Neural cell (in vitro differentiated cells): ENCODE measurements at regions not wholly inside any gene's neighbourhood (a gene's known extent, or its start where the extent isn't known, plus 50 kb on each side); places are given as distances from the start of the nearest gene placed in this dataset.
A peak's percentile ranks its signal among the peaks of the same experiment; 100 is the strongest.

Experiments used
- H2AFZ ChIP-seq: fragments of 200-600, 300-800 bp; sonication (generic), shearing (Covaris generic); 2 replicates; pipeline ENCODE4 v1.6.0; 2014; ENCODE audit warnings: low read depth, mild to moderate bottlenecking, antibody characterized with exemption, low read length, moderate library complexity
- H3F3A ChIP-seq: fragments of 200-600 bp; shearing (Covaris generic); 2 replicates; pipeline ENCODE4 v1.6.1; 2016; ENCODE audit warnings: mild to moderate bottlenecking, moderate library complexity, mixed read lengths, antibody characterized with exemption, low read length; ENCODE audit not compliant: insufficient read depth, poor library complexity, severe bottlenecking
- H3K27ac ChIP-seq: fragments of 200-600, 300-800 bp; sonication (generic), shearing (Covaris generic); 2 replicates; pipeline ENCODE4 v1.5.1; 2014; ENCODE audit warnings: mild to moderate bottlenecking, low read length, moderate library complexity
- H3K27me3 ChIP-seq: fragments of 300-800, 200-600 bp; sonication (generic), shearing (Covaris generic); 2 replicates; pipeline ENCODE4 v1.6.0; 2014; ENCODE audit warnings: mild to moderate bottlenecking, low read depth, low read length, moderate library complexity; ENCODE audit not compliant: insufficient read depth
- H3K36me3 ChIP-seq: fragments of 300-800, 200-600 bp; sonication (generic), shearing (Covaris generic); 2 replicates; pipeline ENCODE4 v1.5.1; 2014; ENCODE audit warnings: mild to moderate bottlenecking, antibody characterized with exemption, low read length, moderate library complexity; ENCODE audit not compliant: insufficient read depth
- H3K4me2 ChIP-seq: fragments of 300-800, 200-600 bp; sonication (generic), shearing (Covaris generic); 2 replicates; pipeline ENCODE4 v1.6.0; 2014; ENCODE audit warnings: mild to moderate bottlenecking, low read length
- H3K4me3 ChIP-seq: fragments of 300-800, 200-600 bp; sonication (generic), shearing (Covaris generic); 2 replicates; pipeline ENCODE4 v1.5.1; 2014; ENCODE audit warnings: mild to moderate bottlenecking, low read length, moderate library complexity
- H3K79me2 ChIP-seq: fragments of 200-600 bp; shearing (Covaris generic); replicated peaks from 2 replicates; pipeline ENCODE4 v1.6.0; 2014; ENCODE audit warnings: mild to moderate bottlenecking, low read length, moderate library complexity; ENCODE audit not compliant: insufficient read depth
- H3K9ac ChIP-seq: fragments of 300-800, 200-600 bp; sonication (generic), shearing (Covaris generic); 2 replicates; pipeline ENCODE4 v1.6.1; 2016; ENCODE audit warnings: mild to moderate bottlenecking, low read length, mixed read lengths
- H3K9me2 ChIP-seq: fragments of 200-600 bp; shearing (Covaris generic); 2 replicates; pipeline ENCODE4 v1.6.1; 2016; ENCODE audit warnings: mild to moderate bottlenecking, low read length, mixed read lengths; ENCODE audit not compliant: insufficient read depth
- H3K9me3 ChIP-seq: fragments of 200-600, 300-800 bp; sonication (generic), shearing (Covaris generic); 2 replicates; pipeline ENCODE4 v1.6.1; 2016; ENCODE audit warnings: mild to moderate bottlenecking, mixed run types, low read length, moderate library complexity, mixed read lengths
- H4K20me1 ChIP-seq: fragments of 200-600 bp; shearing (Covaris generic); 2 replicates; pipeline ENCODE4 v1.6.1; 2016; ENCODE audit warnings: mild to moderate bottlenecking, mixed run types; ENCODE audit not compliant: insufficient read depth
- EP300 ChIP-seq: fragments of 450-650 bp; conservative IDR thresholded peaks from 2 replicates; pipeline ENCODE4 v1.6.1; 2014; ENCODE audit warnings: antibody characterized with exemption, mild to moderate bottlenecking, moderate library complexity; ENCODE audit not compliant: poor library complexity, severe bottlenecking
- EZH2 ChIP-seq: fragments of 200-600, 300-800 bp; shearing (Covaris generic), sonication (generic); IDR thresholded peaks from 2 replicates; pipeline ENCODE4 v1.6.1; 2014; ENCODE audit warnings: antibody characterized with exemption, low read length, borderline replicate concordance, mild to moderate bottlenecking; ENCODE audit not compliant: insufficient read depth, poor library complexity, severe bottlenecking
- MXI1 ChIP-seq: fragments of 450-650 bp; conservative IDR thresholded peaks from 2 replicates; pipeline ENCODE4 v1.6.1; 2014; ENCODE audit warnings: antibody characterized with exemption, mild to moderate bottlenecking; ENCODE audit not compliant: poor library complexity, severe bottlenecking
- POLR2AphosphoS5 ChIP-seq: IDR thresholded peaks from 2 replicates; pipeline ENCODE4 v1.6.1; 2012
- RAD21 ChIP-seq: fragments of 450-650 bp; conservative IDR thresholded peaks from 2 replicates; pipeline ENCODE4 v1.6.1; 2014; ENCODE audit warnings: antibody characterized with exemption, mild to moderate bottlenecking, moderate library complexity
- SMC3 ChIP-seq: fragments of 450-650 bp; conservative IDR thresholded peaks from 2 replicates; pipeline ENCODE4 v1.6.1; 2014; ENCODE audit warnings: antibody characterized with exemption, mild to moderate bottlenecking, moderate library complexity; ENCODE audit not compliant: poor library complexity
- TAF1 ChIP-seq: IDR thresholded peaks from 2 replicates; pipeline ENCODE4 v1.6.1; 2012; ENCODE audit warnings: low read depth
- TF ChIP-seq, protein P1 (sequence below): IDR thresholded peaks from 2 replicates; pipeline ENCODE4 v1.6.1; 2012; ENCODE audit warnings: borderline replicate concordance
- TF ChIP-seq, protein P2 (sequence below): fragments of 450-650 bp; IDR thresholded peaks from 2 replicates; pipeline ENCODE4 v1.5.1; 2014; ENCODE audit warnings: antibody characterized with exemption, mild to moderate bottlenecking, moderate library complexity; ENCODE audit not compliant: poor library complexity, severe bottlenecking

- no peak overlapping the region for H3K9ac ChIP-seq
- no peaks in the 10 kb centered on the region for H3K9me3 ChIP-seq
- H2AFZ ChIP-seq = no peak overlapping the region
- no peaks in the 10 kb centered on the region for H3K9me2 ChIP-seq
- TF ChIP-seq EP300 (no peak), MXI1 (no peak), TAF1 (no peak), POLR2AphosphoS5 (no peak), EZH2 (no peak), RAD21 (peak; percentile 15), SMC3 (peak; percentile 15)
- TF ChIP-seq, protein P1, sequence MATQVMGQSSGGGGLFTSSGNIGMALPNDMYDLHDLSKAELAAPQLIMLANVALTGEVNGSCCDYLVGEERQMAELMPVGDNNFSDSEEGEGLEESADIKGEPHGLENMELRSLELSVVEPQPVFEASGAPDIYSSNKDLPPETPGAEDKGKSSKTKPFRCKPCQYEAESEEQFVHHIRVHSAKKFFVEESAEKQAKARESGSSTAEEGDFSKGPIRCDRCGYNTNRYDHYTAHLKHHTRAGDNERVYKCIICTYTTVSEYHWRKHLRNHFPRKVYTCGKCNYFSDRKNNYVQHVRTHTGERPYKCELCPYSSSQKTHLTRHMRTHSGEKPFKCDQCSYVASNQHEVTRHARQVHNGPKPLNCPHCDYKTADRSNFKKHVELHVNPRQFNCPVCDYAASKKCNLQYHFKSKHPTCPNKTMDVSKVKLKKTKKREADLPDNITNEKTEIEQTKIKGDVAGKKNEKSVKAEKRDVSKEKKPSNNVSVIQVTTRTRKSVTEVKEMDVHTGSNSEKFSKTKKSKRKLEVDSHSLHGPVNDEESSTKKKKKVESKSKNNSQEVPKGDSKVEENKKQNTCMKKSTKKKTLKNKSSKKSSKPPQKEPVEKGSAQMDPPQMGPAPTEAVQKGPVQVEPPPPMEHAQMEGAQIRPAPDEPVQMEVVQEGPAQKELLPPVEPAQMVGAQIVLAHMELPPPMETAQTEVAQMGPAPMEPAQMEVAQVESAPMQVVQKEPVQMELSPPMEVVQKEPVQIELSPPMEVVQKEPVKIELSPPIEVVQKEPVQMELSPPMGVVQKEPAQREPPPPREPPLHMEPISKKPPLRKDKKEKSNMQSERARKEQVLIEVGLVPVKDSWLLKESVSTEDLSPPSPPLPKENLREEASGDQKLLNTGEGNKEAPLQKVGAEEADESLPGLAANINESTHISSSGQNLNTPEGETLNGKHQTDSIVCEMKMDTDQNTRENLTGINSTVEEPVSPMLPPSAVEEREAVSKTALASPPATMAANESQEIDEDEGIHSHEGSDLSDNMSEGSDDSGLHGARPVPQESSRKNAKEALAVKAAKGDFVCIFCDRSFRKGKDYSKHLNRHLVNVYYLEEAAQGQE = no peak
- TF ChIP-seq, protein P2, sequence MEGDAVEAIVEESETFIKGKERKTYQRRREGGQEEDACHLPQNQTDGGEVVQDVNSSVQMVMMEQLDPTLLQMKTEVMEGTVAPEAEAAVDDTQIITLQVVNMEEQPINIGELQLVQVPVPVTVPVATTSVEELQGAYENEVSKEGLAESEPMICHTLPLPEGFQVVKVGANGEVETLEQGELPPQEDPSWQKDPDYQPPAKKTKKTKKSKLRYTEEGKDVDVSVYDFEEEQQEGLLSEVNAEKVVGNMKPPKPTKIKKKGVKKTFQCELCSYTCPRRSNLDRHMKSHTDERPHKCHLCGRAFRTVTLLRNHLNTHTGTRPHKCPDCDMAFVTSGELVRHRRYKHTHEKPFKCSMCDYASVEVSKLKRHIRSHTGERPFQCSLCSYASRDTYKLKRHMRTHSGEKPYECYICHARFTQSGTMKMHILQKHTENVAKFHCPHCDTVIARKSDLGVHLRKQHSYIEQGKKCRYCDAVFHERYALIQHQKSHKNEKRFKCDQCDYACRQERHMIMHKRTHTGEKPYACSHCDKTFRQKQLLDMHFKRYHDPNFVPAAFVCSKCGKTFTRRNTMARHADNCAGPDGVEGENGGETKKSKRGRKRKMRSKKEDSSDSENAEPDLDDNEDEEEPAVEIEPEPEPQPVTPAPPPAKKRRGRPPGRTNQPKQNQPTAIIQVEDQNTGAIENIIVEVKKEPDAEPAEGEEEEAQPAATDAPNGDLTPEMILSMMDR = peak; percentile 31
- H3K27me3 ChIP-seq = no peaks in the 10 kb centered on the region
- H3K4me3 ChIP-seq = no peak overlapping the region
- H4K20me1 ChIP-seq = no peaks in the 10 kb centered on the region
- no peak overlapping the region for H3K27ac ChIP-seq
- H3F3A ChIP-seq = no peaks in the 10 kb centered on the region
- no peak overlapping the region for H3K4me2 ChIP-seq
- no peaks in the 10 kb centered on the region for H3K79me2 ChIP-seq
- H3K36me3 ChIP-seq = no peaks in the 10 kb centered on the region
Observed at GRCh38 chr7:106736508-106737201, 75.7 kb upstream of the CCDC71L start.

DNA sequence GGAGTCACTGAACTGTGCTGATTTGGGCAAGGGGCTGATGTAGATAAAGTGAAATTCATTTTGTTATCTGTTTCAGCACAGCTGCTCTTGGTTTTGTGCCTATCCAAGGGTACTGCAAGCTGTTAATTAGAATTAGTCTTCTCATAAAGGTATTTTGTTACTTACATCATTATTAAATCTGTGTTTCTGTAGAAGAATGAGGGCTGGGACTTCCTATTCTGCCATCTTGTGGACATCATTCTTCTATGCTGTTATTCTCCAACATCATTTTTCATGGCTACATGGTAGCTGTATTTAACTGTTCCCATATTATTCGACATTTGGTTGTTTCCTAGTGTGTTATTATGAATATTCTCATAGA lies 76.2 kb upstream of the CCDC71L start:
- H3K27ac ChIP-seq = no peak overlapping the region
- H3F3A ChIP-seq = no peaks in the 10 kb centered on the region
- H3K4me3 ChIP-seq = no peak overlapping the region
- H4K20me1 ChIP-seq = no peaks in the 10 kb centered on the region
- H2AFZ ChIP-seq = no peak overlapping the region
- TF ChIP-seq TAF1 (no peak), EZH2 (no peak), EP300 (no peak), SMC3 (no peak), RAD21 (no peak)
- TF ChIP-seq, protein P2 = no peak
- TF ChIP-seq, protein P1 = no peak
- H3K9me3 ChIP-seq = no peaks in the 10 kb centered on the region
- H3K27me3 ChIP-seq = no peaks in the 10 kb centered on the region
- H3K79me2 ChIP-seq = no peaks in the 10 kb centered on the region
- H3K36me3 ChIP-seq = no peaks in the 10 kb centered on the region
- H3K9ac ChIP-seq = no peak overlapping the region
- H3K4me2 ChIP-seq = no peak overlapping the region
- no peaks in the 10 kb centered on the region for H3K9me2 ChIP-seq
